ENCODE measurements at regions not wholly inside any gene's neighbourhood (a gene's known extent, or its start where the extent isn't known, plus 50 kb on each side); places are given as distances from the start of the nearest gene placed in this dataset.
"Not testable (repeated sequence)": the region's sequence is repeated elsewhere in the genome, so short reads cannot be mapped to it uniquely, and the experiment has no call there.

GRCh38 chr2:111598944-111599343, 285.0 kb downstream of the ANAPC1 start:
- not testable (repeated sequence) for DNase-seq

GRCh38 chr2:111602259-111602658, 281.7 kb downstream of the ANAPC1 start:
- DNase-seq: not testable (repeated sequence)

GRCh38 chr2:111605798-111606197, 278.2 kb downstream of the ANAPC1 start:
- not testable (repeated sequence) for DNase-seq

GRCh38 chr2:111606632-111607031, 277.4 kb downstream of the ANAPC1 start:
- DNase-seq: not testable (repeated sequence)

- DNase-seq: not testable (repeated sequence)
These were observed 274.7 kb downstream of the ANAPC1 start for GRCh38 chr2:111609146-111609844.

GRCh38 chr2:111610035-111610434, 274.0 kb downstream of the ANAPC1 start:
- DNase-seq: peak; percentile 27

GRCh38 chr2:111616651-111617218, 267.3 kb downstream of the ANAPC1 start:
- DNase-seq: no peak

DNA sequence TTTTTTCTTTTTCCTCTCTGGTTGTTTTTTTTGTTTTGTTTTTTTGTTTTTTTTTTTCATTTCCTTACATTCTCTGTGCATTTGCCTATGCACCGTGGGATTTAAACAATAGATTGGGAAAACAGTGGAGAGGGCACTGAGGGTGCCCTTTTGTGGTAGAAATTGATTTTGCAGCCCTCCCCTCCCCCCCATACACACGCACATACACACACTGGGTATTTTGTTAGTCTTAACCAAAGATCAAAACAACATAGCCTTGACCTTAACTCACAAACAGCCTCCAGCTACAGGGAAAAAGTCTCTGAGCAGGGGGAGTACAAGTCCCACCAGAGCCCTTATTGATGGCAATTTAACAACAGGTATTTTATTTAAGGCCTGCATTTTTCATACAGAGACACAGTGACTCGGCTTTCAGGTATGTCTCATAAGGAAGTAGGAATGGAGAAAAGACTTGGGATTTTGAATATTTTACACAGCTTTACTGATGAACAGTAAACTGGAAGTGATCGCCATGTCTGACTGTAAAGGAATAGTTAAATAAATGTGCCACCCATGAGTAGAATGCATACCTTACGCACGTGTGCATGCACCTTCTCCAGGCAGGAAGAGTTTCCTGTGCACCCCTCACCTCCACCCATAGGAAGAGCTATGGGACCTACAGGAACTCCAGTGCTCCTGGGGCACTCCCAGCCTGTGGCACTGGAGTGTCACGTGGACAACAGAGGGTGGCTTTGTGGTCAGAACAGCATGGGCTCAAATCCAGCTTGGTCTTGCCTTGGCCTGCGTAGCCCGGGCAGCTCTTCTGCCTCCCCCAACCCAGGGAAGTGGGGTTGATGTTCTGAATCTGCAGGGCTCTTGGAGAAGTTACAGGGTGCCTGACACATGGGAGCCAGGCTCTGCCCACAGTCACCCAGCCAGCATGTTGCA, 266.4 kb downstream of the ANAPC1 start:
- DNase-seq: no peak

- DNase-seq: peak; percentile 75
These were observed 265.6 kb downstream of the ANAPC1 start for GRCh38 chr2:111618226-111618977.

DNA sequence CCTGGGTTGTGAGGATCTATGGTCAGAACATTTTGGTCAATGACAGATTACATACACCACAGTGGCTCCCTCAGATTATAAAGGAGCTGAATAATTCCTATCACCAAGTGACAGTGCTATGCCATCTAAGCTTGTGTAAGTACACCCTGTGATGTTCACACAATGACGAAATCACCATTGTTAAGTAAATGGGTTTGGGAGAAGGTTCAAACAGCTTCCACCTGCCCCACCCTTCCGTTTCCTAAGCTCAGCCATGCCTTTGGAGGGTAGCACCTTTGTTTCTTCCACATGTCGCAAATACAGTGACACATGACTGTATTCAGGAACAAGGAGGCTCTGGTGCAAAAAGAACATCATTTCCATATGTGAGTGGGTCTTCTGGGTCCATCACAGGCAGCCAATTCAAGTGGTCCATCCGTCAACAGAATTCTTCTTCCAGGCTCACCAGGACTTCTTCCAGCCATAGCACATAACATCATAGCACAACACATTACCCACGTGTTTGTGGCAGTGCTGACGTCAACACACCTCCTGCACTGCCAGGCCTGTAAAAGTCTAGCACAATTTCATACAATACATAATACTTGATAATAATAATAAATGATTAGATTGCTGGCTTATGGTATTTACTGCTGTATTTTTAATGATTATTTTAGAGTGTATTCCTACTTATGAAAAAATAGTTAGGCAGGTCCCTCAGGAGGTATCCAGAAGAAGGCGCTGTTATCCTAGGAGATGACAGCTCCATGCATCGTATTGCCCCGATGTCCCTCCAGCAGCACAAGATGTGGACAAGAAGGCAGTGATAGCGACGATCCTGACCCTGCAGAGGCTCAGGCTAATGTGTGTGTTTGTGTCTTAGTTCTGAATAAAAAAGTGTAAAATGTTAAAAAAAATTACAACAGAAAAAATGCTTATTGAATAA, 264.8 kb downstream of the ANAPC1 start:
- no peak for DNase-seq

DNA sequence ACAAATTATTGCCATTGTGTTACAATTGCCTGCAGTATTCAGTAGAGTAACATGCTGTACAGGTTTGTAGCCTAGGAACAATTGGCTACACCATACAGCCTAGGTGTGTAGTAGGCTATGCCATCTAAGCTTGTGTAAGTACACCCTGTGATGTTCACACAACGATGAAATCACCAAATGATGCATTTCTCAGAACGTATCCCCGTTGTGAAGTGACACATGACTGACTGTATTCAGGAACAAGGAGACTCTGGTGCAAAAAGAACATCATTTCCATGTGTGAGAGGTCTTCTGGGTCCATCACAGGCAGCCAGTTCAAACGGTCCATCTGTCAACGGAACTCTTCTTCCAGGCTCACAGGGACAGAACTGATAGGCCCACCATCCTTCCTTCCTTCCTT, 263.7 kb downstream of the ANAPC1 start:
- no peak for DNase-seq

- DNase-seq: no peak
These were observed 261.1 kb downstream of the ANAPC1 start for GRCh38 chr2:111622859-111623258.

GRCh38 chr2:111623380-111623779, 260.6 kb downstream of the ANAPC1 start:
- no peak for DNase-seq

- DNase-seq: no peak
These were observed 259.4 kb downstream of the ANAPC1 start for GRCh38 chr2:111624411-111625156.

DNA sequence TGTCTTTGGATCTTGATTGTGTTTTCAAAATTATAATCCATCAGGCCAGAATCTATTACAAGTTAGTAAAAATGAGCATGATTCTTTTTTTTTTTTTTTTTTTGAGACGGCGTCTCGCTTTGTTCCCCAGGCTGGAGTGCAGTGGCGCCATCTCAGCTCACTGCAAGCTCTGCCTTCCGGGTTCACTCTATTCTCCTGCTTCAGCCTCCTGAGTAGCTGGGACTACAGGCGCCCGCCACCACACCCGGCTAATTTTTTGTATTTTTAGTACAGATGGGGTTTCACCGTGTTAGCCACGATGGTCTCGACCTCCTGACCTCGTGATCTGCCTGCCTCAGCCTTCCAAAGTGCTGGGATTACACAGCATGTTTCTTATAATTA, 258.8 kb downstream of the ANAPC1 start:
- DNase-seq: not testable (repeated sequence)

DNA sequence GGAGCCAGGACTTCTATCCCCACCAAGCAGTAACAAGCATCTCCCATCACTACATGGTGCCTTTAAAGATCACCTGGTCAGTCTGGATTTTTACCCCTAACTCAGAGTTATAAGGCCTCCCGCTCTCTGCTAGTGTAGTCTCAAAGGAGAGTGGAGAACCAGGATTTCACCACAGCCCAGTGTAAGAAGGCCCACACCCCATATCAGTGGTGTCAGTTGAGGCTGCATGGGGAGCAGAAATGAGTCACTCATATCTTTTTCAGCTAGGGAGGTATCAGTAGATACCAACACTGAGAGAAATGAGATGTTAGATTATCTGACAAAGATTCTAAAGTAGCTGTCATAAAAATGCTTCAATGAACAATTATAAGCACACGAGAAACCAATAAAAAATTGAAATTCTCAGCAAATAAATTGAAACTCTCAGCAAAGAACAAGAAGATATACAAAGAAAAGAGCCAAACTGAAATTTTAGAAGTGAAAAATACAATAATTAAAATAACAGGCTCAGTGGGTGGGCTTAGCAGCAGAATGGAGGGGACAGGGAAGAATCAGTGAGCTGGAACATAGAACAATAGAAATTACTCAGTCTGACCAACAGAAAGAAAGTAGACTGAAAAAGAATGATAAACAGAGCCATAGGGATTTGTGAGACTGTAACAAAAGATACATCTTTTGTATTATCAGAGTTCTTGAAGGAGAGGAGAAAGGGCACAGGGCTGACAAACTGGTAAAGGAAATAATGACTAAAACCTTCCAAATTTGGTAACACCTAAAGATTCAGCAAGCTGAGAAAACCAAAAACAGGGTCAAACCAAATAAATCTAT, 257.7 kb downstream of the ANAPC1 start:
- DNase-seq: no peak

GRCh38 chr2:111626865-111627163, 257.2 kb downstream of the ANAPC1 start:
- no peak for DNase-seq

- no peak for DNase-seq
These were observed 256.7 kb downstream of the ANAPC1 start for GRCh38 chr2:111627256-111627655.

GRCh38 chr2:111628221-111628620, 255.8 kb downstream of the ANAPC1 start:
- no peak for DNase-seq

DNA sequence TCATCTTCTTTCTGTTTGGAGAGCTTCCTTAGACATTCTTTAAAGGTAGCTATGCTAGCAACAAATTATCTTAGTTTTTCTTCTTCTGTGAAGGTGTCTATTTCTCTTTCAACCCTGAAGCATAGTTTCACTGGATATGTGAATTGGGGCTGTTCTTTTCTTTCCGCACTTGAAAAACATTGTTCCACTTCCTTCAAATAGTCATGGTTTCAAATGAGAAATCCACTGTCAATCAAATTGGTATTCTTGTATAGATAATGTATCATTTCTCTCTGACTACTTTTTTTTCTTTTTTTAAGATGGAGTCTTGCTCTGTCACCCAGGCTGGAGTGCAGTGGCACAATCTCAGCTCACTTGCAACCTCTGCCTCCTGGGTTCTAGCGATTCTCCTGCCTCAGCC, 254.0 kb downstream of the ANAPC1 start:
- no peak for DNase-seq

All from NCI-H446 treated with DMSO at 0.1 percent for 48 hours (cell line).